NCI-H187 (cell line): ENCODE measurements at regions not wholly inside any gene's neighbourhood (a gene's known extent, or its start where the extent isn't known, plus 50 kb on each side); places are given as distances from the start of the nearest gene placed in this dataset.

Experiments used
- DNase-seq, 2 experiments: peaks; one replicate each; lab custom pipeline; 2025; lab: John Stamatoyannopoulos, UW

DNA sequence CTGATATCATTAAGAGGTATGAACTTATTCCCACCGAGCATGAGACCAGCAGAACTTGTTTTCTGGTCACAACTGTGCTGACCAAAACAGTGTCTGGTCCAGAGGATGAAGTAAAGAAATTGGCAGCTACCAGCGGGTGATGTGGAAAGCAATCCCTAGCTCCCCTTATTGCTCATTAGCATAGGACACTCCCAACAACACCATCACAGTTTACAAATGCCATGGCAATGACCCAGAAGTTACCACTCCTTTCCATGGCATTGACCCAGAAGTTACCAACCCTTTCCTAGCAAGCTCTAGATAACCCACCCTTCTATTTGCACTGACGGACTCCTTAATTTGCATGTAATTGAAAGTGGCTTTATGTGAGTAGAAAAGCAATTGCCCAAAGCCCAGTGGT, 1856.1 kb downstream of the OLFM4 start:
- DNase-seq: no peak

DNA sequence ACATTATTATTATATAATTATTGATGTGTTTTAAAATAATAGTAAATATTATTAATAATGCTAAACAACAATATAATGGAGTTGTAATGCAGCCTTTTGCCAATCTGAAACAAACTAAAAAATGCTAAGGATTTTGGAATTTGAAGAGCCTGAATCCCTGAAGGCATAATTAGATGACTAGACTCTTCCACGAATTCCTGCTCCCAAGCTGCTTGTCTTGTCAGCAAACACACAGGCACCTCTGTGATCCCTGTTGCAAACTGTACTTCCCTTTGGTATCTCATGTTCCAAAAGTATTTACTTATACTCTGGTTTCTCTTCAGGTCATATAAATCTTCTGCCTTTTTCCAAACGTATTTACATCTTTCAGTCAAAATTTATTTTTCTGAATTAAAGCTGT, 1862.4 kb downstream of the OLFM4 start:
- no peak for DNase-seq

DNA sequence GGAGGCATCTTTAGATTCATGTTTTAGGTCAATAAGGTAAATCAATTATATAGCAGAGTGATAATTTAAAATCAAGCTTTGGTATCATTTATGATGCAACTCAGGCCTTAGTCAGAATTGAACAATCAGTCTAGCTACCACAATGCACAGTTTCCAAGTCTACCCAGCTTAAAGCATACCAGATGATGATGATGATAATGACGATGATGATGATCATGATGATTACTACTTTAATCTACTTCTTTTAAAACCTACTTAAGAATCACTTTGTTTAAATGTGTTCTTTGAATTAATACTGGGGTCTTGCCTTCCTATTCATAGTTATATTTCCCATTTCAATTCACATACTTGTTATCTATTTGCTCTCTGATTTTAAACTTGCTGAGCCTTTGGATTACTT, 1872.7 kb downstream of the OLFM4 start:
- DNase-seq: no peak

DNA sequence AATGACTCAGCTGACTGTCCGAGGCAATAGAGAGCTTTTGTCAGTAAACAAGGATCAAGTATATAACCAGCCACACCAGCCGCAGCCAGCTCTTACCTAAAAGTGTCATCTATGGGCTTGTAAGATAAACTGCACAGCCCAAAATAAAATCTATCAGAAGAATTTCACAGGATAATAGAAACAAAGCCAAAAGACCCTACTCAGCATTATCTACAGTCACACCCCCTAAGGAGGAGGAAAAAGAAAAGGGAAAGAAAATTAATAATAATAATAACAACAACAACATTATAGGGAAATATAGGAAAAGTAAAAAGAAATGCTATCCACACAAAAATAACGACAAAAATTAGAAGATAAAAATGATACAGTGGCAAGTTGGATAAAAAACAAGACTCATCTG, 1883.8 kb downstream of the OLFM4 start:
- no peak for DNase-seq

DNA sequence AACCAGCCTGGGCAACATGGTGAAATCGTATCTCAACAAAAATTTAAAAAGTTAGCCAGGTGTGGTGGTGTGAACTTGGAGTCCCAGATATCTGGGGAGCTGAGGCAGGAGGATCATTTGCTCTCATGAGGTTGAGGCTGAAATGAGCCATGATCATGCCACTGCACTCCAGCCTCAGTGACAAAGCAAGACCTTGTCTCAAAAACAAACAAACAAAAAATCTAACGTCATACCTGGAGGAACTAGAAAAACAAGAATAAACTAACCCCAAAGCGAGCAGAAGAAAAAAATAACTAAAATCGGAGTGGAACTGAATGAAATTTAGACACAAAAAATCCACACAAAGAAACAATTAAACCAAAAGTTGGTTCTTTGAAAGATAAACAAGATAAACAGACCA, 1885.1 kb downstream of the OLFM4 start:
- DNase-seq: no peak

DNA sequence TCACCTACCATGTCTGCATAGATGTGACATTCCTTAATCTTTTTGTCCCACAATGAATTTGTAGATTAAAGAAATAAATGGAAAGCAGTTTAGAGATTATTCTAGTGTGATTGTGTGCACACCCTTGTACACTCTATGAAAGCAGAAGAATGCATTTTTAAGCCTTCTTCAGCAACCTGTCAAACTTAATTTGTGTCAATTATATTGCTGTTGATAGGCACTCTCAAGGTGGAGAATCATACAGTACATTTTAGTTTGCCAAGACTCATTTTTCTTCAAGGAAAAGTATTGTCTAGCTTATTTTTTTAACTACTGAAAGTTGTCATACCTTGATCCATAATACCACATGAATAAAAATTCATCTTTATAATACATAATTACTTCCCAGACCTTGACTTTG, 1898.9 kb downstream of the OLFM4 start:
- DNase-seq: no peak

DNA sequence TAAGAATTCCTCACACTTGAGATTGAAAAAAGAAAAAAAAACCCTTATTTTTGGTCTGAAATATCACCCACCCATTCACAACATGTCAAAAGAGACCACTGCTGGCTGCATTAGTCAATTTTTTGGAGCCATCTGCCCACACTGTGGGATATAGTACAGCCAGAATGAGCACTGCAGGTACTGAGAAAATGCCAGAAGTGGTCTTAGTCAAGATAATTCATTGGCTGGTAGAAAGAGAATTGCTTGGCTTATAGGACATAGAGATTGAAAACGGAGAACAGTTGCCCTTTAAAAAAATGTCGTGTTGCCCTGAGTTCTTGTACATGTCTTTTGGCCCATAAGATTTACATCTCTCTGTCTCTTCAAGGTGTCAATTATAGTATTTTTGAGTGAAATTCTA, 1899.5 kb downstream of the OLFM4 start:
- DNase-seq: no peak

DNA sequence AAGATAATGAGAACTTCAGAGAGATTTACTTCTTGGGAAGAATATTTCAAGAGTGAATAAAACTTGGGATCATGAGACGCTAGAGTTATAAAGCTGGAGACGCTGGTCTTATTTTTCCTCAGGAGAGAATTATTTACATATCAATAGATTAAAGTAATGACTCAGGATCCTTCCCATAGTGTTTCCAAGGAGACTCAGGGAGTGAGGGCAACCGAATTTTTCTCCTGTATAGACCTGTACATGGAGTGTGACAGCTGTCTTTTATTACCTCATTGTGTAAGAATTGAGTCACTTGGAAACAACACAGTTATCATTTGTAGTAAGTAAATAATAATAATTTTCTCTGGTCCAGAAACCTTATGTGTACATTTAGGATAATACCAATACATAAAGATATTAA, 1905.5 kb downstream of the OLFM4 start:
- DNase-seq: no peak

DNA sequence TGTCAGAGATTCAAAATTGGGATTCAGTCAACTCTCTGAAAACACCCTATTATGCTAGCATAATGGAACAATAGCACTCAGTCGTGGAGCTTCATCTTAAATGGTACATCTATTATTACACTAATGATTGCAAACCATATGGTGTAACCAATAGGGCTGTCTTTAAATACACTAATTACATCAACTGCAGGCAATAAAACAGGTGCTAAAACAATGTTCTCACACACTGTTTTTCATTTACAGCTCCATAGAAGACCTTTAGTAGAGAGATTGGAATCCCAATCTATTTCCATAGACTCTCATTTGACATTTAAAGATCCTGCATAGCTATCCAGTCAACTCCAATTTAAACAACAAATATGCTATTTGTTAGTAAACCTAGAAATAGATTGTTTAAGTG, 1917.4 kb downstream of the OLFM4 start:
- no peak for DNase-seq

DNA sequence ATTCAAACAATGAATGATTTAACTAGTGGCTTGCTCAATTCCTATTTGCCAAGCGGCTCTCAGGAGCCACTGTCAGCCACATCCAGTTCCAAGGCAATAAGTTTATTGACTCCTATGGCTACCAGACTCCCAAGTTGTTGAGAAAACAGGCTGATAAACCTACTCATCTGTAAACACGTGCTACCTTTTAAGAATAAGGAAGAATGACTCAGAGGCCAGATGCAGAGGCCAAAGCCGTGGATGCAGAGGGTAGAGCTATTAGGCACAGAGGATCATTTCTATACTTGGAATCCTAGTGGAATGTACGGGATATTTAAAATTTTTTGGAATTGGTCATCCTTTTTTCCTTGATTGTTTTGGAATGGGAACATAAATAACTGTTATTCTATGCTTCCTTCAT, 1921.1 kb downstream of the OLFM4 start:
- DNase-seq: no peak

DNA sequence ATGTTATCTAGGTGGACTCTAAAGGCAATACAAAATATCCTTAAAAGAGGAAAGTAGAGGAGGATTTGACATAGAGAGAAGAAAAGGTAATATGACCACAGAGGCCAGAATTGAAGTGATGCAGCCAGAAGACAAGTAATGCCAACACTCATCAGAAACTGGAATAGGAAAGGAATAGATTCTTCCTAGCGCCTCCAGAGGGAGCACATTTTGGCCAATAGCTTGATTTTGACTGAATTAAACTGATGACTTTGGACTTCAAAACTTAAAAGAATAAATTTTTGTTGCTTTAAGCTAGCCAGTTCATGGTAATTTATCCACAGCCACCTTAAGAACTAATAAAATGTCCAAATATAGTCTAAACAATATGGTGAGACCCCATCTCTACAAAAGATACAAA, 1921.9 kb downstream of the OLFM4 start:
- DNase-seq: no peak

DNA sequence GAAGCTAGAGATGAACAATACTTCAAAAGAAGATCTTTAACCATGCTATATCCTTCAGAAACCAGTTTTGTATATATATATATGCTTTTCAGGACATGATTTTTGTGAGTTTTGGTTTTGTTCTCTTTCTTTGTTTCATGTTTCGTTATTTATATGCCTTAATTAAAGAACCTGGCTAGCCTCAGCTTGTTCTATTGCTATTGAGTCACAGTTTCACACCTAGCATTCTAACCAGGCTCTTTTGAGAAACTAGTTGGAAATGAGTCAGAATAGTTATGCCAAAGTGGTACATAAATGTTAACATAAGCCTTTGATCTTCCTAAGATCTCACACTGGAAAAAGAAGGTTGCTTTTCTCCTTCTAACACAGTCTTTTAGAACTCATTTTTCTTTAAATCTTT, 1925.2 kb downstream of the OLFM4 start:
- DNase-seq: no peak

DNA sequence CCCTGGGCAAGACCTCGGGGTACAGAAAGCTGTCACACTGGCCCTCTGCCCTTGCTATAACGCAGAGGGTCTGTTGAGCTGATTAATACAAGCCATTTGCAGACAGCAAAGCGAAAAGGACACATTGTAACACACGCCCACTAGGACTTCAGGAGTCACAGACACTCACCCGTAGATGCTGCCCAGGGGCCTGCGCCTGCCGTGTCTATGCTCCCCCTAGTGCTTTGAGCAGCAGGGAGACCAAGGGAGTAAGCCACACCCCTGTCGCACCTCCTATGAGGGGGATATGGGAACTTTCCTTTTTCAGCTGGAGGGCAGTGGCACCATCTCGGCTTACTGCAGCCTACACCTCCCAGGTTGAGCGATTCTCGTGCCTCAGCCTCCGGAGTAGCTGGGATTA, 1930.2 kb downstream of the OLFM4 start:
- DNase-seq: no peak

DNA sequence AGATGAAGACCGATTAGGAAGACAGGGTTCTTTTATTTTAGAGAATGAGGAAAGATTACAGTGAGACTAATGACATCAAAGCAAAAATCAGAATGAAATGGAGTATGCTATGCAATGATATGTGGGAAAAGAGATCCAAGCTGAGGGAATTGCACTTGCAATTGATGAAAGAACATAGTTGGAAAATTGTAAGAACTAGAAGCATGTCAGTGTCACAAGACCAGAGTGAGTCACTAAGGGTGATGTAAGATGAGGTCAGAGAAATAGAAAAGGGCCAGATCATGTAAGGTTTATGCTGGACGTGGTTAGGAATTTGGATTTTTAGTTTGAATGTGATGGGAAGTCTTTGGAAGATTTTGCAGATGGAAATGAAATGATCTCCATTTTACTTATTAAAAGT, 1937.3 kb downstream of the OLFM4 start:
- DNase-seq: no peak

DNA sequence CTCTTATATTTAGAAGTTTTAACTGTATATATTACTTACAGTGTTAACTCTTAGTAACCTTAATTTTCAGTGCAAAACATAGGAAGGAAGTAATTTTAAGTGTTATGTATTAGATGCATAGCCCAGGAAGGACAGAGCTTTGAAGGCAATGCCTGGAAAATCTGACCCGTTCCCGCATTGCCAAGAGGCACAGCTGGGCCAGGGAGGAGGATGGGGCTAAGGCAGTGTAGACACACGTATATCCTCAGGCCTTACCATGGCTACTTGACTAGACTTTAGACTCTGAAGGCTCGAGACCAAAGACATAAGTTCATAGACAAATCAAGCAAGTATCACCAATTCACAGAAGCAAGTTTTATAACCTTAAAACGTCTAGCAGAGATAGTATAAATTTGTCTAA, 1944.2 kb downstream of the OLFM4 start:
- DNase-seq: no peak

DNA sequence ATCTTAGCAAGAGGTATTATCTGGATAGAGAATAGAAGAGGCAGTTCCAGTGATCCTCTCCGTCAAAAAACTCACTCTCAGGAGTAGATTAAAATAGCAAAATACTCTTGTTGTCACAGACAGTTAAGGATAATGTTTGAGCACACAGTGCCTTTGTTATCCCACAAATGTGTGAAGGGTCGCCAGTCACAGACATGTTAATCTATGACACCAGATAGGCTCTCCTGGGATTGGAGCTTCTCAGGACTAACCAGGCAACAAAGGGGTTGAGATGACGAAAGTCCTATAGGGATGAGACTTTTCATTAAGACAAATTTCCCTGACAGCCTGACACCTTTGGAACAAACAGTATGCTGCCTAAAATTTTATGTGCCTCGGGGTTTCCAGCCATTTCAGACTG, 1947.1 kb downstream of the OLFM4 start:
- no peak for DNase-seq

DNA sequence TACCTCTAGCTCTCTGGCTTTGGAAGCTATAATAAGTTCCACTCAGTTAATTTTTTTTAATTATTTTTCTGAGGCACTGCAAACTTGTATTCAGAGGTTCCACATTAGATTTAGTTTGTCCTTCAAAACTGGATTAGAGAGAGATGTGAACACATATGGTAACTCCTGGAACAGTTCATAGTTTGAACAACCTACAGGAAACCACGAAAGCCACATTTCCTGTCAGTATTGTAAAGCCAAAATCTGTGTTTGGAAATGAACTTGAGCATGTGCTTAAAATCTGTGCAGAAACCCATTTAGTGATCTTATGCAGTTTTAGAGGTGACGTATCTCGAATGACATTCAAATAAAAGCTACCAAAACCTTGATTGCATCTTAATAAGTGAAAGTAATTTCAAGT, 1952.0 kb downstream of the OLFM4 start:
- DNase-seq: no peak

DNA sequence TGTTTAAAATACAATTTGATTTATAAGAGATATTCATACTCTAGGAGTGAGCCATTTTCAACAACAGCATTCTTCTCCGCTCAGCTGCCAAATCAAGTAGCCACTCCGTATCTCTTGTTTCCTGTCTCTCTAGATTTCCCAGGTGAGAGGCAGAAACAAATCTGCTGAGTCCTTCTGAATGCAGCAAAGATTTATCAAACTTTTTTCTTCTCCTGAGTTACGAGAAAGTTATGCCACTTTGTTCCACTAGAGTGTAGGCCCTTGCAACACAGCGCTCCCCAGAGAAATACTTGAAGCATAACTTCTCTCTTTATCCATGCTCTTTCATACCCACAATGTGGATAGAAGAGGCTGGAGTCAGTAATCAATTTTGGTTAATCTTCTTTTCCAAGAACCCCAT, 1960.8 kb downstream of the OLFM4 start:
- DNase-seq: no peak

DNA sequence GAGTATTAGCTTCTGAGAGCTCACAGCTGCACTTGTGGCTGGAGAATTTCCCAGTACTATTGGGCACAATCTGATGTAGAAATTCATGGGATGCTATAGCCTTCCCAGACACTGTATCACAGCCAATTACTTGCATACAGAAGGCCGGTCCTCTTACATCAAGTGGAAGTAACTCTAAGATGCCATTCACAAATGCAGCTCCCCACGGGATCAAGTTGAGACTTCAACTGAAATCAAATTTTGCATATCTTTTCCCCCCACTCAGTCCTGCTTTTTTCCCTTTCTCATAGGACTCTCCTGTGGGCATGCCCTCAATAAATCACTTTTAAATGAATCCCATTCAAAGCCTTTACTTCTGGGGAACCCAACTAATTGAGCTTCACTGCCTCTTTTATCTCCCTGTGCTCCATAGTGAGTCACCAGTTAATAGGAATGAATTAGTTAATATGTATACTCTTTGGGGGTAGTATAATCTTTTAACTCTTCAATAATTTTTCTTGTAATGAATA, 1970.8 kb downstream of the OLFM4 start:
- no peak for DNase-seq

DNA sequence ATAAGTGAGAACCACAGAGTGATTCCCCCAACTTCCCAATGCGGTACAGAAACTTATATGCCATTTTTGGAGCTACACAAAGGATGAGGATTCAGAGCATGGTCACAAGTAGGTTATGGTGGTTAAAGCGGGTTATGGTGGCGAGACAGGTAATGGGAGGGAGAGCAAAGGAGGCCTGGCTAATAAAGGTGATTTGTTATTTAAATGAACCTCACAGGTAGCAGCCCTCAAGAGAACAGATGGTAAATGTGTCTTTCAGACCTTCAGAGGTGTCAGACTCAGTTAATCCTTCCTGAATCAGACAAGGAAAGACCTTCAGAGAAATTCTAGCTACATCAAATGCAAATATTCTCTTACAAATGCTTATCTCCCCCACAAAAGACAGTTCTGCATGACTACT, 1971.4 kb downstream of the OLFM4 start:
- no peak for DNase-seq

DNA sequence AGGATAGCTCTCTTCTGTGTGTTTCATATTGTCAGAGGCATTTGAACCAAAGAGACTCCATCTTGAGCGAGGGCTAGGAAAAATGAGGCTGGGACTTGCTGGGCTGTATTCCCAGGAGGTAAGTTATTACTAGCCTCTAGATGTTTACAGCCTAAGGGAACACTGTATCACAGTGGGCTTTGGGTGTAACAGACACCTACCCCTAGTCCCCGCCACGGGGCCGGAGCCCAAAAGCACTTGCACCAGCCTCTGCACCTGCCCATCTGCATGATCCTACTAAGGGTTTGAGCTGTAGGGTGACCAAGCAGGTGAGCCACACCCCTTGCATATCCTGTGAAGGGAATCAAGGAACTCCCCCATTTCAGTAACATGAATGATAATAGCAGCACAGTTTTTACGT, 1972.2 kb downstream of the OLFM4 start:
- no peak for DNase-seq

DNA sequence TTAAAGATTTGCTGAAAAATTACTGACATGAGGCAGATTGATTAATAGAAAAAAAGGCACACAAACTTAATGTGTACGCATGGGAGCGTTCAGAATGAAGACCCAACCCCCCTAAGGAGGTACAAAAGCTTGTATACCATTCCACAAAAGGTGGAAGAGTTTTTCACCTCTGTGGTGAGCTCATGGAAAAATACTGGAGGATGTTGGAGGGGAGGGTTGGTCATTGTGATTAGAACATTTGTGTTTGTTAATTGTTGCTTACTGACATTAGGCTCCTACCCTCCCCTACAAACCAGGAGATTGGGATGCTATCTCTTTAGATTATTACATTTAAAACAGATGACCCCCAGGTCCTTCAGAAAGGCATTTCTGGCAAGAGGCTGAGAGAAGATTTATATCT, 1973.3 kb downstream of the OLFM4 start:
- DNase-seq: no peak

DNA sequence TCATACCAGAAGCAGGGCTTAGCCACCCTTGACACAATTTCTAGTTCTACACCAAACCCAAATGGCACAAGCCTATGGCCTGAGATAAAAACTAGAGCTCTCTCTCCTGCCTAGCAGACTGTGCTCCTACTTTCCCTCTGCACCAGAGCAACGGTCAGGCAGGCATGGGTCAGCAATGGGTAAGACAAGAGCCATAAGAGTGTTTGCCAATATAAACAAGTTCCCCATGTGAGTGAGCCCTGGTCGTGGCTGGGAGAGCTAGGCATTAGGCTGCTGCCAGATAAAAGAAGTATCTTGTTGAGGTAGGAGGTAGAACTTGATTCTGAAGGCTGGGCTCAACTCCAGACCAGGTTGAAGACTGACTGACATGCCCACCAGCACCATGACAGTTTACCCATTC, 1979.1 kb downstream of the OLFM4 start:
- DNase-seq: no peak

DNA sequence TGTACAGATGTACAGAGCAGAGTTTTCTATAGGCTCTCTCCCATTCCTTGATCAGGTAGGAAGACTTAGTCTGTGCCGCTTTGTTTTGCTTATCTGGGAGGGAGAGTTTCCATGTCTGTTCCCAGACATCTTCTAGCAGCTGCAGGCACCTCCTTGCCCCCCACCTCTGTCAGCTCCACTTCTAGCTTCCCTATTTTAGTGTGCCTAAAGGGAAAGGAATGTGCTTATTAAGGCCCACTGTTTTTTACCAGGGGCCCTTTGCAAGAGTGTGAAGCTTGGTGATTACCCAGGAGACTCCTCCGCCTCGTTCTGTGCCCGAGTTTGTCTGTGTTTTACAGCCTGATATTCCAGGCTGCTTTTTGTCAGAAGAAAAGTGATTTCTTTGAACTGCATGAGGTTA, 1984.4 kb downstream of the OLFM4 start:
- DNase-seq: no peak

DNA sequence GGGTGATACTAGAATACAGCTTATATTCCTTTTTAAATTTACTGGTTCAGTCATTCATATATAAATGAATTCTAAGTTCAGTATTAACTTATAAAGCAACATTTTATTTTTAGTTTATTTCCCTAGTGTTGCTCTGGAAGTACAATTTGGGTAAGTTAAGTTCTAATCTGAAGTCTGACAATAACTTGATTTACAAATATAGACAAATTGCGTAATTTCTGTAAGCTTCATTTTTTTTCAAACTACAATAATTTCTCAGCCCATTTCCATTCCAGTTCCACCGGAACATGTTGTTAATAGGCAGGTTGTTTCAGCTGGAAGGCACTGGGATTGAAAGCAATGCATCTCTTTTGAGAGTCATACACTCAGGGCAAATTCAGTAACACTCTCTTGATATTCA, 2000.7 kb downstream of the OLFM4 start:
- no peak for DNase-seq
